C4-2B (cell line): ENCODE measurements at regions not wholly inside any gene's neighbourhood (a gene's known extent, or its start where the extent isn't known, plus 50 kb on each side); places are given as distances from the start of the nearest gene placed in this dataset.

Source experiments
- CTCF ChIP-seq: fragments of 450-650 bp; conservative IDR thresholded peaks from 2 replicates; pipeline ENCODE4 v1.5.1; 2017; ENCODE audit warnings: mild to moderate bottlenecking
- ZFX ChIP-seq: fragments of 450-650 bp; IDR thresholded peaks from 2 replicates; pipeline ENCODE4 v1.6.1; 2017

DNA sequence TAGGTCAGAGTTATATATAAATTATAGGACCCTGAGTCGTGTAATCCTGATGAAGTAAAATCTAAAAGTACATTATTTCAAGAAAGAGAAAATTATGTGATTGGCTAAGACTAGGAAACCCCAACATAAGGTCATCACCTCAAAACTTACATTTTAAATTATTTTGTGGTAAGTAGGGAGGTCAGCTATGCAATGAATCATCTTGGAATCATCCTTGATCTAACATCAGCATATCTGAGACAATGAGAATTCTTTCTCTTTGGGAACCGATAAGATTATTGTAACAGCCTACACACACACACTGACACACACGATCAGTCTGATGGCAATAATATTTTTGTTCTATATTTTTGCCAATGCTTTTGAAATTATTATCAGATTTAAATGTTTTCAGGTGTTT is 904.8 kb upstream of the CHAC2 start:
- TF ChIP-seq CTCF (no peak), ZFX (no peak)
